Adrenal gland (tissue), 9 donors: ENCODE measurements at regions not wholly inside any gene's neighbourhood (a gene's known extent, or its start where the extent isn't known, plus 50 kb on each side); places are given as distances from the start of the nearest gene placed in this dataset.

Experiments
- DNase-seq, 7 donors: peaks; one replicate each; pipeline ENCODE4 v3.0.0-alpha.2; 2019 to 2020
- H3K27ac ChIP-seq, 5 donors: fragments of 200-600 bp; sonication (generic) in 4 of 5; 1 replicate in 3 of 5; 2 replicates in 2 of 5; pipeline versions ENCODE4 v1.5.1 to v1.8.0; 2016 to 2020; ENCODE audit warnings: mild to moderate bottlenecking in 1 of 5
- H3K27me3 ChIP-seq: fragments of 200-600 bp; 2 replicates; pipeline ENCODE4 v1.8.0; 2021
- H3K36me3 ChIP-seq, 2 donors: fragments of 200-600 bp; replicated peaks in 1 of 2; 1 replicate in 1 of 2; 2 replicates in 1 of 2; pipeline versions ENCODE4 v1.5.1 to v1.8.0; 2018 to 2022
- H3K4me1 ChIP-seq, 2 donors: fragments of 200-600 bp; replicated peaks in 1 of 2; 1 replicate in 1 of 2; 2 replicates in 1 of 2; pipeline versions ENCODE4 v1.5.1 to v1.8.0; 2018 to 2021
- H3K4me3 ChIP-seq, 4 donors: fragments of 200-600 bp; sonication (generic) in 3 of 4; one replicate each; pipeline ENCODE4 v1.5.1; 2016 to 2018
- H3K9me3 ChIP-seq, 3 donors: fragments of 200-600 bp; sonication (generic) in 1 of 3; replicated peaks in 1 of 3; 1 replicate in 2 of 3; 2 replicates in 1 of 3; pipeline versions ENCODE4 v1.5.1 to v1.8.0; 2016 to 2021
- POLR2A ChIP-seq, 2 donors: fragments of 450-650 bp; IDR thresholded peaks; one replicate each; pipeline ENCODE4 v1.6.1; 2017; ENCODE audit warnings: antibody characterized with exemption in 2 of 2, mild to moderate bottlenecking in 2 of 2, moderate library complexity in 1 of 2
- WGBS, 4 donors: extraction: QIAGEN DNeasy Blood & Tissue Kit in 2 of 4; methylation state at CpG; one replicate each; pipeline versions ENCODE4 v1.1.5 to v1.1.7; 2013 to 2017; 5-methylcytosine and 5-hydroxymethylcytosine counted together
- intact Hi-C, 2 donors: fragments of 100-400 bp; cut with DNase I; formaldehyde crosslinking; loops; one replicate each; pipeline versions ENCODE4 v1.14.1 to v1.15.0; 2022 to 2023
- TF ChIP-seq, protein P1 (sequence below), 6 experiments: fragments of 450-650 bp in 4 of 6; fragments of 200-600 bp in 2 of 6; sonication (generic) in 1 of 6; IDR thresholded peaks; 1 replicate in 5 of 6; 2 replicates in 1 of 6; pipeline versions ENCODE4 v1.5.1 to v1.8.0; 2016 to 2021; ENCODE audit warnings: antibody characterized with exemption in 6 of 6, mild to moderate bottlenecking in 2 of 6, moderate library complexity in 1 of 6
- donor health status: healthy with polysubstance abuse.
- donor health status: Bipolar disorder and iron deficiency.
- donor health status: DM: yes; HTN: yes; CAD: no.
- donor health status: DM: no; HTN: no; CAD: no.
- donor health status: DM: no; HTN: no; CAD: no.

DNA sequence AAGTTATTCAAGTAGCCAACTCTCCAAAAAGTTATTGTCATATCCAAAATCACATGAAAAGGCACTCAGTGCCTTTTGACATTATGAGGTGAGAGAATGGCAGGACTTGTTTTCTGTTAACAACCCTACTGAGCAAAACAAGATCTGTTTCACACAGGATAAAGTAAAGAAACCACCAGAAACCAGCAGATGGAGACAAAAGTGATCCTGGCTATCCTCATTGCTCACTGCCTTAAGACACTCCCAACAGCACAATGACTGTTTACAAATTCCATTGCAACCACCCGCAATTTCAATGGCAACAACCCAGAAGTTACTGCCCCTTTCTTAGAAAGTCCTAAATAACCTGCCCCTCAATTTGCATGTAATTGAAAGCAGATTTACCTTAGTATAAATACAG lies 352.6 kb upstream of the NDN start:
- Histone ChIP-seq H3K36me3 (no peaks in the 10 kb centered on the region), H3K27ac (no peak overlapping the region), H3K27me3 (no peaks in the 10 kb centered on the region), H3K4me3 (no peak overlapping the region), H3K9me3 (no peaks in the 10 kb centered on the region), H3K4me1 (no peaks in the 10 kb centered on the region)
- DNase-seq, result no peak
- no peak for TF ChIP-seq POLR2A (IDR thresholded peaks at IDR 0.05)
- TF ChIP-seq, protein P1, sequence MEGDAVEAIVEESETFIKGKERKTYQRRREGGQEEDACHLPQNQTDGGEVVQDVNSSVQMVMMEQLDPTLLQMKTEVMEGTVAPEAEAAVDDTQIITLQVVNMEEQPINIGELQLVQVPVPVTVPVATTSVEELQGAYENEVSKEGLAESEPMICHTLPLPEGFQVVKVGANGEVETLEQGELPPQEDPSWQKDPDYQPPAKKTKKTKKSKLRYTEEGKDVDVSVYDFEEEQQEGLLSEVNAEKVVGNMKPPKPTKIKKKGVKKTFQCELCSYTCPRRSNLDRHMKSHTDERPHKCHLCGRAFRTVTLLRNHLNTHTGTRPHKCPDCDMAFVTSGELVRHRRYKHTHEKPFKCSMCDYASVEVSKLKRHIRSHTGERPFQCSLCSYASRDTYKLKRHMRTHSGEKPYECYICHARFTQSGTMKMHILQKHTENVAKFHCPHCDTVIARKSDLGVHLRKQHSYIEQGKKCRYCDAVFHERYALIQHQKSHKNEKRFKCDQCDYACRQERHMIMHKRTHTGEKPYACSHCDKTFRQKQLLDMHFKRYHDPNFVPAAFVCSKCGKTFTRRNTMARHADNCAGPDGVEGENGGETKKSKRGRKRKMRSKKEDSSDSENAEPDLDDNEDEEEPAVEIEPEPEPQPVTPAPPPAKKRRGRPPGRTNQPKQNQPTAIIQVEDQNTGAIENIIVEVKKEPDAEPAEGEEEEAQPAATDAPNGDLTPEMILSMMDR (IDR thresholded peaks at IDR 0.05), result no peak
- WGBS, 4 donors, result 38 to 50% (median 46%) methylated on average over 1 of the region's 1 CpG
- intact Hi-C loops, result no loop called here

DNA sequence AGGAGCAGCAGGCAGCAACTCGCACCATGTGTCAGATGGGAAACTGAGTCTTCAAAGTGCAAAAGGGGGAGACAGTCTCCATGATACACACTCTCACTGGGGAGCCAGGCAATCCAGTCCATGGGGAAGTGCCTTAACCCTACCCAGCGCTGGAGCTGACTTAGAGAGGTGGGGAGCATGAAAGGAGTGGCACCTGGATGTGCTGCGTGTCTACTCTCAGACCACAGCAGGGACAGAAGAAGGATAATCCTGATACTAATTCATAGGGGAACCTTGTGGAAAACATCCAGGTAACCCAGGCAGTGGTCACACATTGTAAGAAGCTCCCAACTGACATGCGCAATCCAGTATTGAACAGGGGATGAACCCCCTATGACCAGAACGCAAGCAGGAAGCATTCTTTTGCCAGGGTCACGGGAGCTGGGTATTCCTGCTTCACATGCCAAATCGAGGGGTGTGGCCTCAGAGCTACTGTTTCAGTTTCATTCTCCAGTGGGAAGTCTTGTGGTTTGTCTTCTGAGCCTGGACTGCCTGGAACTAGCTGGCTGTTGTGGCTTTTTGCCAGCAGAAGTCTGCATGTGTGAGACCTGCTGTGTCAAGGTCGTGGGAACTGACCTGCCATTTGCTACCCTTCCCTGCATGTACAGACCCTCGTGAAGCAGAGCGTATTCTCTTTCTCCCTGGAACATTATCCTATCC lies 367.6 kb upstream of the NDN start:
- H3K36me3 ChIP-seq, result no peaks in the 10 kb centered on the region
- peak in 3 of 7 donors; percentile 7 to 32 (median 15) for DNase-seq
- intact Hi-C loops, result no loop called here
- H3K4me3 ChIP-seq, result peak overlapping the region in 1 of 4 donors; percentile 9
- 53 to 65% (median 59%) methylated on average over 7 to 10 of the region's 10 CpGs for WGBS, 4 donors
- H3K27ac ChIP-seq, result no peak overlapping the region
- no peak for TF ChIP-seq POLR2A (IDR thresholded peaks at IDR 0.05)
- TF ChIP-seq, protein P1 (IDR thresholded peaks at IDR 0.05), result no peak
- no peaks in the 10 kb centered on the region for H3K9me3 ChIP-seq
- H3K4me1 ChIP-seq, result no peaks in the 10 kb centered on the region
- H3K27me3 ChIP-seq, result no peaks in the 10 kb centered on the region

DNA sequence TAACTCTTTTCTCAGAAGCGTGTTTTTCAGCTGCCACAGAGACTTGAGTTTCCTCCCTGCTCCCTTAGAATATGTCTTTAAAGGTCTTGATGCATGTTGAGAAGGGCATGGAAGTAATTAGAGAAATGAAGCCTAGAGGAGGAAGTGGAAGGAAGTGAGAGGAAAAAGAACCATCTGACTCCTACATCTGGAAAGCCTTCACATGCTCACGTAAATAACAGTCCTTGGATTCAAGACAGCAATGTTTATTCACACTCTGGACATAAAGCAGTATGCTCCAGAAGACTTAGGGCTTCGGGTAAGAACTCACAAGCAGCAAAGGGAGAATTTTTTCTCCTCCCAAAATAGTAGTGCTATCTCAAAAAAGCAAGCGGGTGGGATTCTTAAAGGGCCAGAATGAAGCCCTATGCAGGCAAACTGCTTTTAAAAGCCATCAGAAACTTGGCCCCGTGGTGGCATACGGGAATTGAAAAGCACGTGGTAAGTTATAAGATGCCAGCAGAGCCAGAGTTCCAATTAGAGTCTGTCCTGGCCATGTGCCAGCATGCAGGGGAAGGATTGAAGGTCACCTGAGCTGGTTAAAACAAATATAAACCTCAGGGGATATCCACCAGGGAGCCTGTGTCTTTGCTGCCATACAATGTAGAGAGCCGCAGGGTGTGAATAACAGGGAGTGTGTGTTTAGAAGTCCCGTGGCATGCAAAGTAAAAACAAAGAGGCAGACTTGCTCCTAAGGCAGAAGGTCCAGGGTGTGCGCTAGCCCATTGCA lies 380.8 kb upstream of the NDN start:
- Histone ChIP-seq H3K4me3 (no peak overlapping the region), H3K27me3 (no peaks in the 10 kb centered on the region), H3K4me1 (no peaks in the 10 kb centered on the region), H3K36me3 (no peaks in the 10 kb centered on the region), H3K9me3 (no peaks in the 10 kb centered on the region), H3K27ac (no peak overlapping the region)
- 54 to 60% (median 57%) methylated on average over 10 of the region's 10 CpGs for WGBS, 4 donors
- no peak for TF ChIP-seq POLR2A (IDR thresholded peaks at IDR 0.05)
- TF ChIP-seq, protein P1 (IDR thresholded peaks at IDR 0.05), result no peak
- intact Hi-C loops, result no loop called here
- DNase-seq, result no peak

DNA sequence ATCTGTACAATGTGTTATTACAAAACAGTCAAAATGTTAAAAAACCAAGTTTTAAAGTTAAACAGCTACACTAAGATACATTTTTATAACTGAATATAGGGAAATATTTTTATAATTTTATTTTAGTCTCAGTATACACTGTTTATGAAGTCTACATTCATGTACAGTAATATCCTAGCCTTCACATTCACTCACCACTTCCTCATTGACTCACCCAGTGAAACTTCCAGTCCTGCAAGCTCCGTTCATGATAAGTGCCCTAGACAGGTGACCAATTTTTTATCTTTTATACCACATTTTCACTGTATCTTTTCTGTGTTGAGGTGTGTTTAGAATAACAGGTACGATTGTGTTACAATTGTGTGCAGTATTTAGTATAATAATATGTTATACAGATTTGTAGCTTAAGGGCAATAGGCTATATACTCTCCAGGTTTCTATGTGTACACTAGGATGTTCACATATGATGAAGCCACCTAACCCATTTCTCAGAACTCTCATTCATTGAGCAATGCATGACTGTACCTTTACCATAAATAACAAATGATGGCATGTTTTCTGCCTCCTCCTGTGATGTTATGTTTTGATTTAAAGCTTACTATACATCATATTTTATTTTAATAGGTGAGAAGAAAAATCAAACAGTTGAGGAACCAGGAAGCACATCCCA lies 388.4 kb upstream of the NDN start:
- H3K4me3 ChIP-seq, result no peak overlapping the region
- DNase-seq, result no peak
- intact Hi-C loops, result no loop called here
- no peaks in the 10 kb centered on the region for H3K27me3 ChIP-seq
- TF ChIP-seq, protein P1 (IDR thresholded peaks at IDR 0.05), result no peak
- TF ChIP-seq POLR2A (IDR thresholded peaks at IDR 0.05), result no peak
- WGBS, 4 donors, result 42 to 64% (median 59%) methylated on average over 2 of the region's 2 CpGs
- no peak overlapping the region for H3K27ac ChIP-seq
- H3K9me3 ChIP-seq, result no peaks in the 10 kb centered on the region
- H3K36me3 ChIP-seq, result no peaks in the 10 kb centered on the region
- no peaks in the 10 kb centered on the region for H3K4me1 ChIP-seq
